H1 (cell line): ENCODE measurements at regions not wholly inside any gene's neighbourhood (a gene's known extent, or its start where the extent isn't known, plus 50 kb on each side); places are given as distances from the start of the nearest gene placed in this dataset.

Experiments
- CTCF ChIA-PET: fragments of 300-600 bp; sonication (Branson Sonifier 250); formaldehyde crosslinking; loops from one replicate; lab custom pipeline; 2021; ENCODE audit not compliant: partially characterized antibody; lab: Charles Lee
- POLR2A ChIA-PET: fragments of 300-600 bp; sonication (Branson Sonifier 250); formaldehyde crosslinking; loops from one replicate; lab custom pipeline; 2021; ENCODE audit warnings: inconsistent platforms; ENCODE audit not compliant: partially characterized antibody; lab: Charles Lee
- DNase-seq, 2 experiments: peaks; one replicate each; pipeline versions ENCODE4 v3.0.0 to v3.0.0-alpha.2; 2010 to 2022; ENCODE audit warnings: low spot score in 2 of 2, low read depth in 1 of 2, mixed read lengths in 1 of 2
- FAIRE-seq: peaks from 2 replicates; lab custom pipeline; 2011; peaks lifted over from hg19 to GRCh38; lab: Jason Lieb, UNC
- H2AFZ ChIP-seq: 2 replicates; pipeline ENCODE4 v1.8.1; 2012; ENCODE audit warnings: low read length, inconsistent platforms
- H2AK5ac ChIP-seq: 2 replicates; pipeline ENCODE4 v1.6.1; 2013; ENCODE audit warnings: low read depth, low read length
- H2BK120ac ChIP-seq: replicated peaks from 2 replicates; pipeline ENCODE3; 2013; ENCODE audit warnings: low read depth, low read length, inconsistent platforms
- H2BK12ac ChIP-seq: 2 replicates; pipeline ENCODE4 v1.6.1; 2013; ENCODE audit warnings: low read depth, low read length
- H2BK15ac ChIP-seq: 2 replicates; pipeline ENCODE4 v1.6.1; 2013; ENCODE audit warnings: low read length
- H2BK20ac ChIP-seq: 2 replicates; pipeline ENCODE4 v1.6.1; 2013; ENCODE audit warnings: low read length
- H2BK5ac ChIP-seq: 2 replicates; pipeline ENCODE4 v1.6.1; 2013; ENCODE audit warnings: low read depth, low read length
- H3K14ac ChIP-seq: 2 replicates; pipeline ENCODE4 v1.6.1; 2013; ENCODE audit warnings: inconsistent platforms; ENCODE audit not compliant: insufficient read length
- H3K18ac ChIP-seq: 2 replicates; pipeline ENCODE4 v1.6.1; 2013; ENCODE audit warnings: low read length; ENCODE audit errors: extremely low read depth
- H3K23ac ChIP-seq: 2 replicates; pipeline ENCODE4 v1.6.1; 2013; ENCODE audit warnings: inconsistent platforms; ENCODE audit not compliant: insufficient read length
- H3K23me2 ChIP-seq: 2 replicates; pipeline ENCODE4 v1.6.1; 2013; ENCODE audit warnings: low read depth, low read length
- H3K27ac ChIP-seq: 2 replicates; pipeline ENCODE4 v1.6.1; 2011; ENCODE audit warnings: low read depth, low read length, inconsistent platforms
- H3K27me3 ChIP-seq, 4 experiments: replicated peaks in 1 of 4; 1 replicate in 1 of 4; 2 replicates in 3 of 4; pipeline versions ENCODE4 v1.6.1 to v1.8.1; 2011 to 2013; ENCODE audit warnings: low read length in 3 of 4, mild to moderate bottlenecking in 3 of 4, inconsistent platforms in 2 of 4, mixed read lengths in 2 of 4, moderate library complexity in 1 of 4; ENCODE audit not compliant: control insufficient read depth in 3 of 4, insufficient read depth in 3 of 4; ENCODE audit errors: extremely low read depth in 1 of 4
- H3K36me3 ChIP-seq, 4 experiments: 2 replicates each; pipeline versions ENCODE4 v1.6.1 to v1.8.1; 2011 to 2013; ENCODE audit warnings: mild to moderate bottlenecking in 4 of 4, low read length in 3 of 4, moderate library complexity in 2 of 4, control low read depth in 1 of 4, inconsistent platforms in 1 of 4; ENCODE audit not compliant: insufficient read depth in 4 of 4, control insufficient read depth in 2 of 4
- H3K4ac ChIP-seq: replicated peaks from 2 replicates; pipeline ENCODE3; 2013; ENCODE audit warnings: low read length, low read depth, mixed read lengths, inconsistent platforms; ENCODE audit not compliant: insufficient read length
- H3K4me1 ChIP-seq, 4 experiments: replicated peaks in 1 of 4; 1 replicate in 1 of 4; 2 replicates in 3 of 4; pipeline versions ENCODE4 v1.6.1 to v1.8.1; 2011 to 2013; ENCODE audit warnings: low read length in 3 of 4, inconsistent platforms in 2 of 4, mixed read lengths in 1 of 4; ENCODE audit not compliant: insufficient read depth in 4 of 4, control insufficient read depth in 3 of 4
- H3K4me2 ChIP-seq, 2 experiments: 2 replicates each; pipeline versions ENCODE4 v1.6.1 to v1.8.1; 2011 to 2013; ENCODE audit warnings: low read depth in 2 of 2, low read length in 2 of 2, control low read depth in 1 of 2, inconsistent platforms in 1 of 2, mild to moderate bottlenecking in 1 of 2; ENCODE audit not compliant: insufficient read depth in 1 of 2
- H3K4me3 ChIP-seq, 4 experiments: fragments of 200-600, 300-600 bp in 1 of 4; sonication (generic), shearing (Covaris generic), sonication (Bioruptor Twin) in 1 of 4; 2 replicates each; pipeline versions ENCODE4 v1.5.1 to v1.8.1; 2011 to 2016; ENCODE audit warnings: low read length in 4 of 4, low read depth in 3 of 4, control low read depth in 2 of 4, inconsistent platforms in 2 of 4, mild to moderate bottlenecking in 2 of 4, mixed read lengths in 1 of 4, moderate library complexity in 1 of 4; ENCODE audit not compliant: insufficient read depth in 2 of 4; ENCODE audit errors: extremely low read depth in 1 of 4
- H3K56ac ChIP-seq: replicated peaks from 2 replicates; pipeline ENCODE3; 2013; ENCODE audit warnings: low read depth, mild to moderate bottlenecking, mixed read lengths, low read length, inconsistent platforms; ENCODE audit not compliant: insufficient read length
- H3K79me1 ChIP-seq: 2 replicates; pipeline ENCODE4 v1.6.1; 2013; ENCODE audit warnings: low read depth, low read length, control low read depth
- H3K79me2 ChIP-seq, 2 experiments: 2 replicates each; pipeline versions ENCODE4 v1.6.1 to v1.8.1; 2012 to 2013; ENCODE audit warnings: low read length in 2 of 2, mild to moderate bottlenecking in 2 of 2, inconsistent platforms in 1 of 2; ENCODE audit not compliant: insufficient read depth in 2 of 2, control insufficient read depth in 1 of 2
- H3K9ac ChIP-seq, 4 experiments: replicated peaks in 1 of 4; 1 replicate in 1 of 4; 2 replicates in 3 of 4; pipeline versions ENCODE4 v1.6.1 to v1.8.1; 2011 to 2013; ENCODE audit warnings: low read depth in 3 of 4, low read length in 3 of 4, control low read depth in 2 of 4, mild to moderate bottlenecking in 2 of 4, moderate library complexity in 2 of 4, inconsistent platforms in 1 of 4; ENCODE audit errors: extremely low read depth in 1 of 4
- H3K9me3 ChIP-seq, 2 experiments: 2 replicates each; pipeline versions ENCODE4 v1.6.1 to v1.8.1; 2012 to 2013; ENCODE audit warnings: mild to moderate bottlenecking in 2 of 2, moderate library complexity in 2 of 2, control low read depth in 1 of 2, inconsistent platforms in 1 of 2, low read depth in 1 of 2, low read length in 1 of 2, mixed read lengths in 1 of 2; ENCODE audit not compliant: insufficient read depth in 2 of 2
- H4K20me1 ChIP-seq, 2 experiments: replicated peaks in 1 of 2; 2 replicates each; pipeline versions ENCODE3 to v1.8.1; 2011 to 2013; ENCODE audit warnings: inconsistent platforms in 2 of 2, low read length in 2 of 2, mild to moderate bottlenecking in 1 of 2; ENCODE audit not compliant: insufficient read depth in 2 of 2, control insufficient read depth in 1 of 2
- H4K5ac ChIP-seq: 2 replicates; pipeline ENCODE4 v1.6.1; 2013; ENCODE audit warnings: low read length, low read depth, mixed read lengths, inconsistent platforms; ENCODE audit not compliant: insufficient read length
- H4K8ac ChIP-seq: 2 replicates; pipeline ENCODE4 v1.8.0; 2013; ENCODE audit warnings: mild to moderate bottlenecking, moderate library complexity, low read length, inconsistent platforms; ENCODE audit not compliant: insufficient read depth; ENCODE audit errors: extremely low read depth
- H4K91ac ChIP-seq: replicated peaks from 2 replicates; pipeline ENCODE3; 2013; ENCODE audit warnings: low read length, mixed read lengths, inconsistent platforms; ENCODE audit not compliant: insufficient read length
- FOSL1 ChIP-seq: IDR thresholded peaks from 2 replicates; pipeline ENCODE4 v1.6.1; 2011; ENCODE audit warnings: mild to moderate bottlenecking, low read depth, low read length, moderate library complexity; ENCODE audit not compliant: insufficient read depth
- SP4 ChIP-seq: IDR thresholded peaks from 2 replicates; pipeline ENCODE4 v1.6.1; 2012; ENCODE audit warnings: low read length, inconsistent platforms
- WGBS, 2 experiments: shearing (Covaris generic) in 1 of 2; methylation state at CpG; one replicate each; pipeline versions ENCODE4 v1.1.6 to v1.1.7; 2013 to 2015; ENCODE audit warnings: low lambda C conversion rate in 2 of 2, mixed read lengths in 2 of 2, inconsistent platforms in 1 of 2, low coverage in 1 of 2, missing lambda C conversion rate in 1 of 2; ENCODE audit not compliant: insufficient replicate concordance in 2 of 2, insufficient coverage in 1 of 2, insufficient read length in 1 of 2; ENCODE audit errors: extremely low coverage in 1 of 2, missing lambda C conversion rate in 1 of 2; 5-methylcytosine and 5-hydroxymethylcytosine counted together
- TF ChIP-seq, protein P1 (sequence below): IDR thresholded peaks from 2 replicates; pipeline ENCODE4 v1.6.1; 2012; ENCODE audit warnings: inconsistent platforms

DNA sequence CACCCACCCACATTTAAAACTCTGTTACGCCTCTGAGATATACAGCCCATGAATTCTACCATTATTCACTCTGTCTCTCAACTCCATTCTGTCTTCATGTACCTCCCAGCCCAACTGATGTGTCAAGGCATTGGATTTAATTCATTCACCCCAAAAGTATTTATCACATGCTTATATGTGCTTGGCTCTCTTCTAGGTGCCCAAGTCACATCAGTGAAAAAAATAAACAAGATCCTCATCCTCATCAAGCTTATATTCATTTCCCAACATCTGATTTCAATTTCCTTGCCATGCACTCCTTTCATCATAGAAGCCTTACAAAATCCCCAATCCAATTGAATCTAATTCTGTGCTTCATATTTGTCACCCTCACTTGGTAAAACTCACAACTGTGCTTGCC is 967.6 kb downstream of the LTN1 start:
- no peak overlapping the region for H2BK12ac ChIP-seq
- H3K79me1 ChIP-seq, result no peaks in the 10 kb centered on the region
- H3K4ac ChIP-seq, result no peak overlapping the region
- H2BK120ac ChIP-seq, result no peak overlapping the region
- no peak overlapping the region for H2AK5ac ChIP-seq
- H3K4me2 ChIP-seq, result no peak overlapping the region
- H3K56ac ChIP-seq, result no peak overlapping the region
- no peaks in the 10 kb centered on the region for H3K36me3 ChIP-seq
- H3K14ac ChIP-seq, result no peak overlapping the region
- H2BK5ac ChIP-seq, result no peak overlapping the region
- no peak overlapping the region for H3K27ac ChIP-seq
- FAIRE-seq, result no peak
- no peaks in the 10 kb centered on the region for H3K27me3 ChIP-seq
- no peak overlapping the region for H3K23ac ChIP-seq
- H3K4me3 ChIP-seq, result no peak overlapping the region
- H2BK20ac ChIP-seq, result no peak overlapping the region
- H4K8ac ChIP-seq, result no peak overlapping the region
- H3K18ac ChIP-seq, result no peak overlapping the region
- H3K9me3 ChIP-seq, result peaks cover 0 to 3% of the 10 kb centered on the region in 2 experiments; a peak in 2 of 4 replicates
- no peak overlapping the region for H4K91ac ChIP-seq
- CTCF ChIA-PET, result no interaction called here
- no peak overlapping the region for H2AFZ ChIP-seq
- no peaks in the 10 kb centered on the region for H3K79me2 ChIP-seq
- no peak overlapping the region for H3K9ac ChIP-seq
- no peak overlapping the region for H4K5ac ChIP-seq
- POLR2A ChIA-PET, result no interaction called here
- TF ChIP-seq, protein P1, sequence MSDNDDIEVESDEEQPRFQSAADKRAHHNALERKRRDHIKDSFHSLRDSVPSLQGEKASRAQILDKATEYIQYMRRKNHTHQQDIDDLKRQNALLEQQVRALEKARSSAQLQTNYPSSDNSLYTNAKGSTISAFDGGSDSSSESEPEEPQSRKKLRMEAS, result no peak
- TF ChIP-seq SP4, result no peak
- TF ChIP-seq FOSL1, result no peak
- H3K23me2 ChIP-seq, result no peaks in the 10 kb centered on the region
- no peak overlapping the region for H2BK15ac ChIP-seq
- WGBS, 2 experiments, result 94% methylated on average over 1 of the region's 1 CpG; no CpG with 5 or more reads in 1 of the 2 experiments
- no peak for DNase-seq
- H3K4me1 ChIP-seq, result no peaks in the 10 kb centered on the region
- H4K20me1 ChIP-seq, result no peaks in the 10 kb centered on the region
